ENCODE measurements at regions not wholly inside any gene's neighbourhood (a gene's known extent, or its start where the extent isn't known, plus 50 kb on each side); places are given as distances from the start of the nearest gene placed in this dataset.

- H3K4me2 ChIP-seq (ENCODE audit: low read length) = no peak overlapping the region
- H3K36me3 Mint-ChIP-seq (ENCODE audit: low read depth, unreplicated experiment) = no peaks in the 10 kb centered on the region
- no peaks in the 10 kb centered on the region for H3K79me2 ChIP-seq (ENCODE audit: insufficient read depth, low read length)
- no peak overlapping the region for H2AFZ ChIP-seq (ENCODE audit: low read depth, low read length)
- H3K27me3 Mint-ChIP-seq (ENCODE audit: low read depth, unreplicated experiment) = no peaks in the 10 kb centered on the region
- no peaks in the 10 kb centered on the region for H3K9me3 ChIP-seq (ENCODE audit: insufficient read depth, low read depth, low read length)
- no peak overlapping the region for H3K4me3 ChIP-seq (ENCODE audit: insufficient read depth, low read depth, low read length)
- H3K9me3 Mint-ChIP-seq (ENCODE audit: unreplicated experiment) = no peaks in the 10 kb centered on the region
- H3K36me3 ChIP-seq (ENCODE audit: insufficient read depth, low read length) = no peaks in the 10 kb centered on the region
- no peak overlapping the region for H3K27ac ChIP-seq (ENCODE audit: low read depth, low read length)
- H3K9ac ChIP-seq (ENCODE audit: low read length) = no peak overlapping the region
- H3K4me3 Mint-ChIP-seq (ENCODE audit: unreplicated experiment) = no peak overlapping the region
- FAIRE-seq (no peak), DNase-seq (ENCODE audit: low read depth) (peak; percentile 53)
- TF ChIP-seq EZH2 (IDR thresholded peaks at IDR 0.05; ENCODE audit: insufficient read depth, low read length) (no peak), CTCF (IDR thresholded peaks at IDR 0.05; ENCODE audit: insufficient read depth, low read depth, low read length) (no peak)
- H3K27me3 ChIP-seq (ENCODE audit: insufficient read depth, low read length) = no peaks in the 10 kb centered on the region
- H3K27ac Mint-ChIP-seq (ENCODE audit: unreplicated experiment) = no peak overlapping the region
- H3K4me1 ChIP-seq (ENCODE audit: insufficient read depth, low read length) = peaks cover 3% of the 10 kb centered on the region
- no peaks in the 10 kb centered on the region for H4K20me1 ChIP-seq (ENCODE audit: insufficient read depth, low read length)
- H3K4me1 Mint-ChIP-seq (ENCODE audit: low read depth, unreplicated experiment) = peaks cover 9% of the 10 kb centered on the region
Observed at GRCh38 chr5:103674739-103675138, 112.2 kb upstream of the NUDT12 start.

- Histone ChIP-seq H2AFZ (ENCODE audit: low read depth, low read length) (no peak overlapping the region), H3K27ac (ENCODE audit: low read depth, low read length) (no peak overlapping the region), H3K9ac (ENCODE audit: low read length) (no peak overlapping the region), H3K36me3 (ENCODE audit: insufficient read depth, low read length) (no peaks in the 10 kb centered on the region), H3K4me3 (ENCODE audit: insufficient read depth, low read depth, low read length) (no peak overlapping the region), H4K20me1 (ENCODE audit: insufficient read depth, low read length) (no peaks in the 10 kb centered on the region), H3K4me2 (ENCODE audit: low read length) (no peak overlapping the region), H3K79me2 (ENCODE audit: insufficient read depth, low read length) (no peaks in the 10 kb centered on the region), H3K27me3 (ENCODE audit: insufficient read depth, low read length) (no peaks in the 10 kb centered on the region), H3K9me3 (ENCODE audit: insufficient read depth, low read depth, low read length) (no peaks in the 10 kb centered on the region), H3K4me1 (ENCODE audit: insufficient read depth, low read length) (peaks cover 3% of the 10 kb centered on the region)
- Mint-ChIP-seq H3K36me3 (ENCODE audit: low read depth, unreplicated experiment) (no peaks in the 10 kb centered on the region), H3K4me1 (ENCODE audit: low read depth, unreplicated experiment) (peaks cover 9% of the 10 kb centered on the region), H3K27ac (ENCODE audit: unreplicated experiment) (no peak overlapping the region), H3K9me3 (ENCODE audit: unreplicated experiment) (no peaks in the 10 kb centered on the region), H3K4me3 (ENCODE audit: unreplicated experiment) (no peak overlapping the region), H3K27me3 (ENCODE audit: low read depth, unreplicated experiment) (no peaks in the 10 kb centered on the region)
- FAIRE-seq = no peak
- TF ChIP-seq EZH2 (IDR thresholded peaks at IDR 0.05; ENCODE audit: insufficient read depth, low read length) (no peak), CTCF (IDR thresholded peaks at IDR 0.05; ENCODE audit: insufficient read depth, low read depth, low read length) (no peak)
- DNase-seq (ENCODE audit: low read depth) = no peak
Observed at GRCh38 chr5:103674251-103674650, 111.7 kb upstream of the NUDT12 start.

GRCh38 chr5:103669615-103670014, 107.0 kb upstream of the NUDT12 start:
- Histone ChIP-seq H2AFZ (ENCODE audit: low read depth, low read length) (no peak overlapping the region), H3K4me3 (ENCODE audit: insufficient read depth, low read depth, low read length) (no peak overlapping the region), H3K79me2 (ENCODE audit: insufficient read depth, low read length) (no peaks in the 10 kb centered on the region), H3K4me1 (ENCODE audit: insufficient read depth, low read length) (peaks cover 5% of the 10 kb centered on the region), H3K4me2 (ENCODE audit: low read length) (no peak overlapping the region), H3K27me3 (ENCODE audit: insufficient read depth, low read length) (no peaks in the 10 kb centered on the region), H4K20me1 (ENCODE audit: insufficient read depth, low read length) (no peaks in the 10 kb centered on the region), H3K36me3 (ENCODE audit: insufficient read depth, low read length) (no peaks in the 10 kb centered on the region), H3K27ac (ENCODE audit: low read depth, low read length) (no peak overlapping the region), H3K9ac (ENCODE audit: low read length) (no peak overlapping the region), H3K9me3 (ENCODE audit: insufficient read depth, low read depth, low read length) (no peaks in the 10 kb centered on the region)
- H3K27ac Mint-ChIP-seq (ENCODE audit: unreplicated experiment) = no peak overlapping the region
- peaks cover 2% of the 10 kb centered on the region for H3K9me3 Mint-ChIP-seq (ENCODE audit: unreplicated experiment)
- no peaks in the 10 kb centered on the region for H3K36me3 Mint-ChIP-seq (ENCODE audit: low read depth, unreplicated experiment)
- no peak for FAIRE-seq
- peaks cover 8% of the 10 kb centered on the region for H3K4me1 Mint-ChIP-seq (ENCODE audit: low read depth, unreplicated experiment)
- no peaks in the 10 kb centered on the region for H3K27me3 Mint-ChIP-seq (ENCODE audit: low read depth, unreplicated experiment)
- H3K4me3 Mint-ChIP-seq (ENCODE audit: unreplicated experiment) = no peak overlapping the region
- no peak for TF ChIP-seq EZH2 (IDR thresholded peaks at IDR 0.05; ENCODE audit: insufficient read depth, low read length)
- TF ChIP-seq CTCF (IDR thresholded peaks at IDR 0.05; ENCODE audit: insufficient read depth, low read depth, low read length) = no peak
- DNase-seq (ENCODE audit: low read depth) = no peak

All from astrocyte (in vitro differentiated cells and primary cell).